Karpas-422 (cell line): ENCODE measurements at regions not wholly inside any gene's neighbourhood (a gene's known extent, or its start where the extent isn't known, plus 50 kb on each side); places are given as distances from the start of the nearest gene placed in this dataset.
"Not testable (repeated sequence)": the region's sequence is repeated elsewhere in the genome, so short reads cannot be mapped to it uniquely, and the experiment has no call there.

Source experiments
- DNase-seq: peaks from one replicate; pipeline ENCODE4 v3.0.0-alpha.2; 2015
- H2AFZ ChIP-seq: fragments of 200-600 bp; sonication (generic); 2 replicates; pipeline ENCODE4 v1.6.1; 2014; ENCODE audit warnings: antibody characterized with exemption, low read length, mixed read lengths
- H3K27ac ChIP-seq: fragments of 200-600 bp; sonication (generic); 2 replicates; pipeline ENCODE4 v1.5.1; 2014; ENCODE audit warnings: mild to moderate bottlenecking, low read length, moderate library complexity
- H3K27me3 ChIP-seq: fragments of 200-600 bp; sonication (generic); 2 replicates; pipeline ENCODE4 v1.6.1; 2014; ENCODE audit warnings: low read length, mixed read lengths
- H3K36me3 ChIP-seq: fragments of 200-600 bp; sonication (generic); 2 replicates; pipeline ENCODE4 v1.6.1; 2014; ENCODE audit warnings: low read length, mixed read lengths; ENCODE audit not compliant: insufficient read depth
- H3K4me1 ChIP-seq: fragments of 200-600 bp; sonication (generic); 2 replicates; pipeline ENCODE4 v1.6.1; 2014; ENCODE audit warnings: mild to moderate bottlenecking, low read length, mixed read lengths
- H3K4me2 ChIP-seq: fragments of 200-600 bp; sonication (generic); 2 replicates; pipeline ENCODE4 v1.6.1; 2014; ENCODE audit warnings: low read length, low read depth, mild to moderate bottlenecking; ENCODE audit not compliant: poor library complexity, severe bottlenecking
- H3K4me3 ChIP-seq: fragments of 200-600 bp; sonication (generic); 2 replicates; pipeline ENCODE4 v1.5.1; 2014; ENCODE audit warnings: mild to moderate bottlenecking, antibody characterized with exemption, low read length, mixed read lengths
- H3K79me2 ChIP-seq: fragments of 200-600 bp; sonication (generic); 2 replicates; pipeline ENCODE4 v1.6.1; 2014; ENCODE audit warnings: mild to moderate bottlenecking, low read length, mixed read lengths
- H3K9ac ChIP-seq: fragments of 200-600 bp; sonication (generic); 2 replicates; pipeline ENCODE4 v1.6.0; 2014; ENCODE audit warnings: low read length
- H3K9me2 ChIP-seq: fragments of 200-600 bp; sonication (generic), shearing (Covaris generic); replicated peaks from 2 replicates; pipeline ENCODE4 v1.6.0; 2014; ENCODE audit warnings: mild to moderate bottlenecking, low read length, moderate library complexity; ENCODE audit not compliant: insufficient read depth
- H3K9me3 ChIP-seq: fragments of 300-700, 200-600 bp; sonication (generic); 2 replicates; pipeline ENCODE4 v1.6.1; 2014; ENCODE audit warnings: low read length, mixed read lengths
- H4K20me1 ChIP-seq: fragments of 200-600 bp; sonication (generic); 2 replicates; pipeline ENCODE4 v1.6.1; 2014; ENCODE audit warnings: mild to moderate bottlenecking, antibody characterized with exemption, low read length, low read depth; ENCODE audit not compliant: insufficient read depth

GRCh38 chr4:31714238-31714637 lies 994.1 kb downstream of the PCDH7 start:
- no peaks in the 10 kb centered on the region for H3K4me1 ChIP-seq
- H3K79me2 ChIP-seq, result no peaks in the 10 kb centered on the region
- no peak overlapping the region for H3K4me3 ChIP-seq
- H3K27me3 ChIP-seq, result no peaks in the 10 kb centered on the region
- H2AFZ ChIP-seq, result no peak overlapping the region
- no peak overlapping the region for H3K27ac ChIP-seq
- no peaks in the 10 kb centered on the region for H3K36me3 ChIP-seq
- no peaks in the 10 kb centered on the region for H4K20me1 ChIP-seq
- no peak overlapping the region for H3K4me2 ChIP-seq
- H3K9me3 ChIP-seq, result peaks cover 22% of the 10 kb centered on the region
- H3K9ac ChIP-seq, result no peak overlapping the region
- no peak for DNase-seq
- no peaks in the 10 kb centered on the region for H3K9me2 ChIP-seq

- H4K20me1 ChIP-seq, result no peaks in the 10 kb centered on the region
- no peak overlapping the region for H2AFZ ChIP-seq
- no peak overlapping the region for H3K9ac ChIP-seq
- H3K27me3 ChIP-seq, result no peaks in the 10 kb centered on the region
- H3K9me2 ChIP-seq, result no peaks in the 10 kb centered on the region
- H3K4me1 ChIP-seq, result no peaks in the 10 kb centered on the region
- no peak overlapping the region for H3K4me3 ChIP-seq
- H3K79me2 ChIP-seq, result no peaks in the 10 kb centered on the region
- H3K9me3 ChIP-seq, result peaks cover 21% of the 10 kb centered on the region
- H3K4me2 ChIP-seq, result no peak overlapping the region
- H3K36me3 ChIP-seq, result no peaks in the 10 kb centered on the region
- no peak for DNase-seq
- H3K27ac ChIP-seq, result no peak overlapping the region
Measured at GRCh38 chr4:31715302-31715701, 995.1 kb downstream of the PCDH7 start.

- Histone ChIP-seq H3K9ac (no peak overlapping the region), H2AFZ (no peak overlapping the region), H3K27me3 (no peaks in the 10 kb centered on the region), H3K4me2 (no peak overlapping the region), H3K27ac (no peak overlapping the region), H3K79me2 (no peaks in the 10 kb centered on the region), H3K9me2 (no peaks in the 10 kb centered on the region), H3K4me3 (no peak overlapping the region), H3K36me3 (no peaks in the 10 kb centered on the region), H3K4me1 (no peaks in the 10 kb centered on the region), H3K9me3 (peaks cover 6% of the 10 kb centered on the region), H4K20me1 (no peaks in the 10 kb centered on the region)
- no peak for DNase-seq
Measured at GRCh38 chr4:31727030-31727429, 1006.9 kb downstream of the PCDH7 start.

GRCh38 chr4:31735004-31735403 lies 1014.8 kb downstream of the PCDH7 start:
- Histone ChIP-seq H3K9ac (no peak overlapping the region), H4K20me1 (no peaks in the 10 kb centered on the region), H3K4me1 (peaks cover 16% of the 10 kb centered on the region), H3K27me3 (no peaks in the 10 kb centered on the region), H3K36me3 (no peaks in the 10 kb centered on the region), H3K79me2 (no peaks in the 10 kb centered on the region), H2AFZ (no peak overlapping the region), H3K27ac (no peak overlapping the region), H3K4me2 (no peak overlapping the region), H3K9me2 (no peaks in the 10 kb centered on the region), H3K9me3 (peaks cover 8% of the 10 kb centered on the region; the same call in 1 of the 2 replicates), H3K4me3 (no peak overlapping the region)
- DNase-seq, result no peak

DNA sequence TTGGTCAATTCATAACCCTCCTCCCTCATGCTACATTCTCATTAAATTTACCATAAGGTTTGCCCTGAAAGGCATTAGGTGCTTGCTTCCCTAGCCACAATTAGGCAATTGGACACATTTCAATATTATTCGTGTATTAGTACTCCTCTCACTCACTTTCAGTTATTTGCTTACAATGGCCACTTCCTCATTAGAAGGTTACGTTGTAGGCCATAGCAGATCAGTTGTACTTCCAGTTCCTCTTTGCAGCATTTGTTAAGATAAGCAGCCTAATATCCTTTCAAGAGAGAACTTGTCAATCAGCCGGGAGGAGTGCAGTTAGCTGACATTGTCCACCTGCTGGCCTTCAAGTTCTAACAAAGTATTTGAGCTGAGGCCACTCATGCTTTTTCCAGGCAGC lies 1017.2 kb downstream of the PCDH7 start:
- H3K4me2 ChIP-seq, result peak overlapping the region; percentile 30
- peak; percentile 78 for DNase-seq
- peak overlapping the region; percentile 45; the same call in 1 of the 2 replicates for H2AFZ ChIP-seq

DNA sequence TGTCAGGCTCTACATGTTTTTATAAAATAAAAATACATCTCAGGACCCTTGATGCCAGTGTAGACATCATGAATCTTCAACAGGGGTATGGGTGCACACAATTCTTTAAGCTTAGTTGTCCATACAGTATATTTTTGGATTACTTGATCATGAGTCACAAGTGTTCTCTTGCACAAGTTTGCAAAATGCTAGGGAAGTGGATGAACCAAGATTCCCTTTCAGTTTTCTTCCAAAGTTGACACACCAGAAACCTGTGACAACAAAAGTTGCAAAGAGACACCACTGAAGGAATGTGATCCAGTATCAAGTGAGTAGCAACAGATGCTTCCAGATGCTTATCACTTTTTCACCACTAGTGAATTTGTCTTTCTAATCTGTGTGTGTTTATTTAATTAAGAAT lies 1021.2 kb downstream of the PCDH7 start:
- Histone ChIP-seq H3K4me2 (no peak overlapping the region), H3K36me3 (no peaks in the 10 kb centered on the region), H3K9me2 (no peaks in the 10 kb centered on the region), H3K4me3 (no peak overlapping the region), H3K27me3 (no peaks in the 10 kb centered on the region), H4K20me1 (no peaks in the 10 kb centered on the region), H3K27ac (no peak overlapping the region), H3K9me3 (peaks cover 10% of the 10 kb centered on the region; the same call in 1 of the 2 replicates), H3K79me2 (no peaks in the 10 kb centered on the region), H3K9ac (no peak overlapping the region), H3K4me1 (peaks cover 16% of the 10 kb centered on the region), H2AFZ (no peak overlapping the region)
- DNase-seq, result no peak

More for the DNA sequence above, 1017.2 kb downstream of the PCDH7 start:
- Histone ChIP-seq H3K4me3 (peak overlapping the region; percentile 11; the same call in 1 of the 2 replicates), H4K20me1 (no peaks in the 10 kb centered on the region), H3K4me1 (peaks cover 16% of the 10 kb centered on the region), H3K9me2 (no peaks in the 10 kb centered on the region), H3K27me3 (no peaks in the 10 kb centered on the region), H3K79me2 (no peaks in the 10 kb centered on the region), H3K9ac (no peak overlapping the region), H3K9me3 (peaks cover 6% of the 10 kb centered on the region; the same call in 1 of the 2 replicates), H3K36me3 (no peaks in the 10 kb centered on the region), H3K27ac (peak overlapping the region; percentile 42)

GRCh38 chr4:31748382-31748781 lies 1028.2 kb downstream of the PCDH7 start:
- no peaks in the 10 kb centered on the region for H3K9me2 ChIP-seq
- DNase-seq, result no peak

DNA sequence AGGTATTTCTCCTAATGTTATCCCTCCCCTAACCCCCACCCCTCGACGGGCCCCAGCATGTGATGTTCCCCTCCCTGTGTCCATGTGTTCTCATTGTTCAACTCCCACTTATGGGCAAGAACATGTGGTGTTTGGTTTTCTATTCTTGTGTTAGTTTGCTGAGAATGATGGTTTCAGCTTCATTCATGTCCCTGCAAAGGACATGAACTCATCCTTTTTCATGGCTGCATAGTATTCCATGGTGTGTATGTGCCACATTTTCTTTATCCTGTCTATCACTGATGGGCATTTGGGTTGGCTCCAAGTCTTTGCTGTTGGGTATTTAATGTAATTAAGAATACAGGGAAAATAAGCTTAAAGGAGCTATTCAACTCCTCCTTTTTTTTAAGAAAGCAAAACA lies 1030.4 kb downstream of the PCDH7 start:
- H3K27ac ChIP-seq, H3K79me2 ChIP-seq, H3K27me3 ChIP-seq, H3K9me2 ChIP-seq, H2AFZ ChIP-seq, H3K4me2 ChIP-seq, H3K36me3 ChIP-seq, H3K9ac ChIP-seq, DNase-seq, H3K4me1 ChIP-seq, H3K4me3 ChIP-seq, H4K20me1 ChIP-seq: not testable (repeated sequence)
- peaks cover 15% of the 10 kb centered on the region; the same call in 1 of the 2 replicates for H3K9me3 ChIP-seq

More at GRCh38 chr4:31748382-31748781, 1028.2 kb downstream of the PCDH7 start:
- Histone ChIP-seq H3K4me3 (no peak overlapping the region), H3K27me3 (no peaks in the 10 kb centered on the region), H2AFZ (no peak overlapping the region), H3K36me3 (no peaks in the 10 kb centered on the region), H3K79me2 (no peaks in the 10 kb centered on the region), H3K9me3 (peaks cover 12% of the 10 kb centered on the region; the same call in 1 of the 2 replicates), H3K4me2 (no peak overlapping the region), H3K4me1 (no peaks in the 10 kb centered on the region), H4K20me1 (no peaks in the 10 kb centered on the region), H3K9ac (no peak overlapping the region), H3K27ac (no peak overlapping the region)

DNA sequence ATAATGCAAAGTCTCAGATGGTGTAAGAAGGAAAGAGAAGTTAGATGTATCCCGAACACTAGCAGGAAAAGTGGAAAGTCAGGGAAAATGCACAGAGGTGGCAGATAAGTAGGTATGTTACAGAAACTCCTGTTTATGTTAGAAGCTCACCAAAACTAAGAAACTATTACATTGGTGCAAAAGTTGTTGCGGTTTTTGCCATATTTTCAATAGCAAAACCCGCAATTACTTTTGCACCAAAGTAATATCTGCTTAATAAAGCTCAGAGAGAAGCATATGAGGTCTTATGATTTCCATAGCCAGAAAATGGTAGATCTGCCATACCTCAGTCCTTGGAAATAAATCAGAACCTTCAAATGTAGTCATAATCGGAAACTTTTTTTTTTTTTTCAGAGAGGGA lies 1035.6 kb downstream of the PCDH7 start:
- no peaks in the 10 kb centered on the region for H4K20me1 ChIP-seq
- no peak overlapping the region for H2AFZ ChIP-seq
- peaks cover 20% of the 10 kb centered on the region for H3K9me3 ChIP-seq
- no peak overlapping the region for H3K9ac ChIP-seq
- H3K79me2 ChIP-seq, result no peaks in the 10 kb centered on the region
- DNase-seq, result no peak
- H3K4me1 ChIP-seq, result no peaks in the 10 kb centered on the region
- no peak overlapping the region for H3K27ac ChIP-seq
- no peaks in the 10 kb centered on the region for H3K36me3 ChIP-seq
- no peaks in the 10 kb centered on the region for H3K9me2 ChIP-seq
- no peaks in the 10 kb centered on the region for H3K27me3 ChIP-seq
- H3K4me2 ChIP-seq, result no peak overlapping the region
- H3K4me3 ChIP-seq, result no peak overlapping the region
